Superior temporal gyrus (tissue), 1 donor: ENCODE measurements at regions not wholly inside any gene's neighbourhood (a gene's known extent, or its start where the extent isn't known, plus 50 kb on each side); places are given as distances from the start of the nearest gene placed in this dataset.

Experiments
- DNase-seq: peaks from one replicate; pipeline ENCODE4 v3.0.0-alpha.2; 2016; ENCODE audit errors: extremely low spot score

- no peak for DNase-seq
Measured at GRCh38 chr9:99533421-99533820, 288.3 kb upstream of the NR4A3 start.

GRCh38 chr9:99537996-99538395 lies 283.7 kb upstream of the NR4A3 start:
- no peak for DNase-seq

- no peak for DNase-seq
Measured at GRCh38 chr9:99544526-99544925, 277.2 kb upstream of the NR4A3 start.

- no peak for DNase-seq
Measured at GRCh38 chr9:99549441-99549840, 272.2 kb upstream of the NR4A3 start.

GRCh38 chr9:99555792-99556191 lies 265.9 kb upstream of the NR4A3 start:
- no peak for DNase-seq

- DNase-seq, result no peak
Measured at GRCh38 chr9:99556998-99557397, 264.7 kb upstream of the NR4A3 start.

- no peak for DNase-seq
Measured at GRCh38 chr9:99557816-99558215, 263.9 kb upstream of the NR4A3 start.

- DNase-seq, result no peak
Measured at GRCh38 chr9:99559776-99560175, 261.9 kb upstream of the NR4A3 start.

GRCh38 chr9:99560561-99560960 lies 261.1 kb upstream of the NR4A3 start:
- DNase-seq, result no peak

- no peak for DNase-seq
Measured at GRCh38 chr9:99561509-99561917, 260.2 kb upstream of the NR4A3 start.

GRCh38 chr9:99561961-99562565 lies 259.6 kb upstream of the NR4A3 start:
- no peak for DNase-seq

- DNase-seq, result no peak
Measured at GRCh38 chr9:99563364-99563763, 258.3 kb upstream of the NR4A3 start.

- no peak for DNase-seq
Measured at GRCh38 chr9:99565203-99565602, 256.5 kb upstream of the NR4A3 start.

- DNase-seq, result no peak
Measured at GRCh38 chr9:99567436-99567835, 254.2 kb upstream of the NR4A3 start.

GRCh38 chr9:99569840-99570239 lies 251.8 kb upstream of the NR4A3 start:
- no peak for DNase-seq

- DNase-seq, result no peak
Measured at GRCh38 chr9:99572567-99572966, 249.1 kb upstream of the NR4A3 start.

GRCh38 chr9:99573085-99573484 lies 248.6 kb upstream of the NR4A3 start:
- DNase-seq, result no peak

GRCh38 chr9:99573886-99574285 lies 247.8 kb upstream of the NR4A3 start:
- DNase-seq, result no peak

- DNase-seq, result no peak
Measured at GRCh38 chr9:99576002-99576401, 245.7 kb upstream of the NR4A3 start.

GRCh38 chr9:99576876-99577275 lies 244.8 kb upstream of the NR4A3 start:
- peak; percentile 40 for DNase-seq

GRCh38 chr9:99577351-99577750 lies 244.3 kb upstream of the NR4A3 start:
- no peak for DNase-seq

- no peak for DNase-seq
Measured at GRCh38 chr9:99578666-99579065, 243.0 kb upstream of the NR4A3 start.

GRCh38 chr9:99579964-99580363 lies 241.7 kb upstream of the NR4A3 start:
- no peak for DNase-seq

GRCh38 chr9:99582814-99583213 lies 238.9 kb upstream of the NR4A3 start:
- no peak for DNase-seq
